Keratinocyte (primary cell): ENCODE measurements at regions not wholly inside any gene's neighbourhood (a gene's known extent, or its start where the extent isn't known, plus 50 kb on each side); places are given as distances from the start of the nearest gene placed in this dataset.

Source experiments
- EZH2 ChIP-seq: IDR thresholded peaks from one replicate; pipeline ENCODE4 v1.6.1; 2012; ENCODE audit warnings: inconsistent platforms, mild to moderate bottlenecking, low read length, moderate library complexity
- TF ChIP-seq, protein P1 (sequence below), 3 experiments: IDR thresholded peaks in 1 of 3; conservative IDR thresholded peaks in 1 of 3; optimal IDR thresholded peaks in 1 of 3; 2 replicates in 2 of 3; 3 replicates in 1 of 3; pipeline versions ENCODE3 to v1.5.1; 2011; ENCODE audit warnings: low read length in 3 of 3, mild to moderate bottlenecking in 3 of 3, moderate library complexity in 2 of 3, control low read depth in 1 of 3, inconsistent platforms in 1 of 3; ENCODE audit not compliant: insufficient read depth in 2 of 3; ENCODE audit errors: extremely low read depth in 1 of 3

GRCh38 chr3:110789315-110789714, 282.3 kb upstream of the NECTIN3 start:
- no peak for TF ChIP-seq EZH2
- TF ChIP-seq, protein P1, sequence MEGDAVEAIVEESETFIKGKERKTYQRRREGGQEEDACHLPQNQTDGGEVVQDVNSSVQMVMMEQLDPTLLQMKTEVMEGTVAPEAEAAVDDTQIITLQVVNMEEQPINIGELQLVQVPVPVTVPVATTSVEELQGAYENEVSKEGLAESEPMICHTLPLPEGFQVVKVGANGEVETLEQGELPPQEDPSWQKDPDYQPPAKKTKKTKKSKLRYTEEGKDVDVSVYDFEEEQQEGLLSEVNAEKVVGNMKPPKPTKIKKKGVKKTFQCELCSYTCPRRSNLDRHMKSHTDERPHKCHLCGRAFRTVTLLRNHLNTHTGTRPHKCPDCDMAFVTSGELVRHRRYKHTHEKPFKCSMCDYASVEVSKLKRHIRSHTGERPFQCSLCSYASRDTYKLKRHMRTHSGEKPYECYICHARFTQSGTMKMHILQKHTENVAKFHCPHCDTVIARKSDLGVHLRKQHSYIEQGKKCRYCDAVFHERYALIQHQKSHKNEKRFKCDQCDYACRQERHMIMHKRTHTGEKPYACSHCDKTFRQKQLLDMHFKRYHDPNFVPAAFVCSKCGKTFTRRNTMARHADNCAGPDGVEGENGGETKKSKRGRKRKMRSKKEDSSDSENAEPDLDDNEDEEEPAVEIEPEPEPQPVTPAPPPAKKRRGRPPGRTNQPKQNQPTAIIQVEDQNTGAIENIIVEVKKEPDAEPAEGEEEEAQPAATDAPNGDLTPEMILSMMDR (optimal IDR thresholded peaks at IDR 0.05 in 1 of 3, IDR thresholded peaks at IDR 0.05 in 1 of 3, conservative IDR thresholded peaks at IDR 0.05 in 1 of 3; ENCODE audit: extremely low read depth in 1 of 3, insufficient read depth in 2 of 3, low read length in 3 of 3): no peak
